GM12892 (cell line): ENCODE measurements at regions not wholly inside any gene's neighbourhood (a gene's known extent, or its start where the extent isn't known, plus 50 kb on each side); places are given as distances from the start of the nearest gene placed in this dataset.

Experiments used
- DNase-seq: peaks from one replicate; pipeline ENCODE4 v3.0.0; 2011; ENCODE audit not compliant: insufficient read length
- FAIRE-seq: peaks from 2 replicates; lab custom pipeline; 2011; peaks lifted over from hg19 to GRCh38; lab: Jason Lieb, UNC
- POLR2A ChIP-seq: IDR thresholded peaks from 2 replicates; pipeline ENCODE4 v1.6.1; 2011; ENCODE audit warnings: low read depth, low read length, control low read depth
- POLR2AphosphoS5 ChIP-seq: IDR thresholded peaks from 2 replicates; pipeline ENCODE4 v1.6.1; 2011; ENCODE audit warnings: low read depth, low read length, control low read depth
- TAF1 ChIP-seq: IDR thresholded peaks from 2 replicates; pipeline ENCODE4 v1.6.1; 2011; ENCODE audit warnings: low read depth, mild to moderate bottlenecking, control low read depth, low read length, borderline replicate concordance

DNA sequence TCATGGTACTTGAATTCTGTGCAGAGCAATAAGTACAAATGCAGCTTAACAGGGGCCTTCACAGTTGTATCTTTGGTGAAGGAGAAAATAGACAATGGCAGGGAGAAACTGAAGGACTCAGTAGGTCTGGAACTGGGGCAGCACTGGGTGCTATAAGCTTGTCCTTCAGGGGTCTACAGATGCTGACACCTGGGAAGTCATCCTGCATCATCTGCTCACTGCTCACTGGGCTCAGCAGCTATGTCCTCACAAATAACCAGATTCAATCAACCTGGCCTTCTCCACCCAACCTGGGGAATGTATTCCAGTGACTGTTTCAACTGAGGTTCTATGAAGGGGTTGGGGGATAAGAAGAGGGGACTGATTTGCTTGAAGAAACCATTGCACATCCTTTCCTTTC is 117.0 kb downstream of the ZNF280B start:
- no peak for TF ChIP-seq POLR2A
- no peak for TF ChIP-seq POLR2AphosphoS5
- no peak for TF ChIP-seq TAF1
- DNase-seq (no peak), FAIRE-seq (no peak)

DNA sequence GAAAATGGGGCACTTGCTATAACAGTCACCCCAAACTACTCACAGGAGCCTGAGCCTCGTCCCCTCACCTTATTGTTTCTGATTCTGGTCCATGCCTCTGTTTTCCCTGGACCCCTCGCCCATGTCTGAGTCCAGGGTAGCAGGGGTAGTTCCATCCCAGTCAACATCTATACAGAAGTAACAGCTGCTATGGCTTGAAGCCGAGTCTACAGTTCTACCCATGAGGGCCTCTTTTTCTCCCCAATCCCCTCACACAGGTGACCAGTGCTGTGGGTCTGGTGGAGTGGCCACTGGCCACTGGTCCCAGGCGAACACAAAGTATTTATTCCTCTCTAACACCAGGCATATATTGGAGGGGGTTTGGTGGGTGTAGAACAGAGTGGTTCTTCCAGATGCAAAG is 116.4 kb downstream of the ZNF280B start:
- TF ChIP-seq POLR2A: no peak
- TF ChIP-seq TAF1: no peak
- TF ChIP-seq POLR2AphosphoS5: no peak
- FAIRE-seq (no peak), DNase-seq (no peak)

DNA sequence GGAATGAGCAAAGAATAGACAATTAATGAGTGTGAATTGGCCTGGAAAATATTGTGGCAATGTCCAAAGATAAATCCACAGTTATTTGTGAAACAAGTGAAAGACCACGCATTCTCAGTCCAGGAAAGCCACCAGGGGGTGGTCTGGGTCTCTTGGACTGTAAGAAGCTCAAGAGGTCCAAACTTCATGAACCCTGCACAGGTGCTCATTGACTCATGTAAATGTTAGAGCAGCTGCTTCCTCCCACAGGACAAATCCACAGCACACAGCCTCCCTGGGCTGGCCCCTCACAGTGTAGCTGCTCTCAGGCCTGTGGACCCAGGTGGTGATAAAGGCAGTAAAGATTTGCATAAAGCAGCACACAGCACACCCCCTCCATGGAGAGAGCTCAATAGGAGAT is 114.0 kb downstream of the ZNF280B start:
- no peak for TF ChIP-seq POLR2AphosphoS5
- no peak for TF ChIP-seq TAF1
- no peak for TF ChIP-seq POLR2A
- FAIRE-seq: peak; percentile 87
- DNase-seq: no peak

DNA sequence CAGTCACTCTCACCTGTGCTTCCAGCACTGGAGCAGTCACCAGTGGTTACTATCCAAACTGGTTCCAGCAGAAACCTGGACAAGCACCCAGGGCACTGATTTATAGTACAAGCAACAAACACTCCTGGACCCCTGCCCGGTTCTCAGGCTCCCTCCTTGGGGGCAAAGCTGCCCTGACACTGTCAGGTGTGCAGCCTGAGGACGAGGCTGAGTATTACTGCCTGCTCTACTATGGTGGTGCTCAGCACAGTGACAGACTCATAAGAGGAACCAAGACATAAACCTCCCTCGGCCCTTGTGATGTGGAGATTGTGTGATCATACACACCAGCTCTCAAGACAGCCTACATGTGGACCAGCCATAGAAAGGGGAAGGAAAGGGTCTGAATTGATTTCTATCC is 113.3 kb downstream of the ZNF280B start:
- no peak for FAIRE-seq
- no peak for DNase-seq
- TF ChIP-seq POLR2A (no peak), POLR2AphosphoS5 (no peak), TAF1 (no peak)

DNA sequence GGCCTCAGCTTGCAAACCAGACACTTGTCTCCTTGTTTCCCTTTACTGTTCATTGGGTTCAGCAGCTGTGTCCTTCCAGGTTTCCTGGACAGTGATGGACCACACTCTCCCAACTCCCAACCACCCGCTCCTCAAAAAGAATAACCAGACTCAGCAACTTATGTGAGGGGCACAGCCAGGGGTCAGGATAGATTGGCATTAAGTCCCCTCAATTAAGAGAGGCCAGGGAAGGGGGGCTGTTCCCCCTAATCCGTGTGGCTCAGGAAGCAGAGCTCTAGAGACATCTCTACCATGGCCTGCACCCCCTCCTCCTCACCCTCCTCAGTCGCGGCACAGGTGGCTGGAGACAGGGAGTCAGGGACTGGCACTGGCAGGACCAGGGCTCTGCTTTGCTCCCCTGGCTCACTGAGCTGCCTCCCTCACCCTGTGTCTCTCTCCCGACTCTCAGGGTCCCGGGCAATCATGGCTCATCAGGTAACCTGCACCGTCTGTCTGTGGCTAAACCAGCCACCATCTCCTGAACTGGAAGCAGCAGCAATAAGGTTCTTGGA is 111.7 kb downstream of the ZNF280B start:
- DNase-seq (no peak), FAIRE-seq (no peak)
- TF ChIP-seq TAF1: no peak
- no peak for TF ChIP-seq POLR2AphosphoS5
- TF ChIP-seq POLR2A: no peak

DNA sequence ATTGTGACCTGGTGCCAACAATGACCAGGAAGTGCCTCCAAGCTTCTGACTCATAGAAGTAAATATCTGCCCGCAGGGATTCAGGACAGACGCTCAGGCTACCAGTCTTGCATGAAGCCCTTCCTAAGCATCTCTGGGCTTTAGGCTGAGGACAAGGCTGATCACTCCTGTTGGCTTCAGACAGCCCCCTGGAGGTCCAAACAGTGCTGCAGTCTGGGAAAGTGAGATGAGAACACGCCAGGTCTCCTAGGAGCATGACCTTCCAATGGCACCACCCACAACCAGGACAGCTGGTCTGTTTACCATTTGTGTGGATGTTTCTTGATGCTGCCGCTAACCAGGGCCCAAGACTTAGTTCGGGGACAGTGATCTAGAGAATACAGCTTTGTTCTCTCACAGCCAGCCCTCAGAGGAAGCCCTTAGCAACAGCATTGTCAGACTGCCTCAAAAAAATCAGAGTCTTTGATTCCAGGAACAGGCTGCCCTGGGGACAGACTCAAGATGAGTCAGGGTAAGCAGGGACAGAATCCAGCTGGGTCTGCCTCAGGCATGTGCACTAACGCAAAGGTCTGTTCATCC is 111.2 kb downstream of the ZNF280B start:
- DNase-seq: no peak
- TF ChIP-seq POLR2A: no peak
- no peak for TF ChIP-seq POLR2AphosphoS5
- no peak for TF ChIP-seq TAF1
- FAIRE-seq: no peak

DNA sequence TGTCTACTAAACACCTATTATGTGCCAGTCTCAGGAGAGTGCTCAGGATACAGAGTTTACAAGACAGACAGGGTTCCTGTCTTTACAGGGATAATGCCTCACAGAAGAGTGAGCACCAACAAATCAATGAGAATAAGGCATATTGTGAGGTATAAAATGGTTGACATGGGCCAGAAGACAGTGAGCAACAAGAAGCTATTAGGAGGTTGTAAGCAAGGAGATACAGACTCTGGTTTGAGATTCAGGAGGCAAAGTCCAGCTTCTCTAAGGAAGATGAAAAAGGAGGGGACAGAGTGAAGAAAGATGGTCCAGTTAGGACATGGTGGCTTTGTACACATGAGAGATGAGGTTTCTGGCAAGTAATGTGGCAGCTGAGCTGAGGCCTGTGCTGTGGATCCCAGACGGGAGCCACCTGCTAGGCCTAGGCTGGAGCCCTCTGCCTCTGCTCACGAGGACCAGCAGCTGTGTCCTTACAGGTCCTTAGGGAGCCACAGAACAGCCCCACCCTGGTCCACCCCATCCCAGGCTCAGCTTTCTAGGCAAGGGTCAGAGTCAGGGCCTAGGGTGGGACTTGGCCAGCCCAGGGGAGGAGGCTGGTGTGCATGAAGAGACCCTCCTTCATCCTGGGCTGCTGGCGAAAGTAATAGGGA is 110.5 kb downstream of the ZNF280B start:
- no peak for FAIRE-seq

DNA sequence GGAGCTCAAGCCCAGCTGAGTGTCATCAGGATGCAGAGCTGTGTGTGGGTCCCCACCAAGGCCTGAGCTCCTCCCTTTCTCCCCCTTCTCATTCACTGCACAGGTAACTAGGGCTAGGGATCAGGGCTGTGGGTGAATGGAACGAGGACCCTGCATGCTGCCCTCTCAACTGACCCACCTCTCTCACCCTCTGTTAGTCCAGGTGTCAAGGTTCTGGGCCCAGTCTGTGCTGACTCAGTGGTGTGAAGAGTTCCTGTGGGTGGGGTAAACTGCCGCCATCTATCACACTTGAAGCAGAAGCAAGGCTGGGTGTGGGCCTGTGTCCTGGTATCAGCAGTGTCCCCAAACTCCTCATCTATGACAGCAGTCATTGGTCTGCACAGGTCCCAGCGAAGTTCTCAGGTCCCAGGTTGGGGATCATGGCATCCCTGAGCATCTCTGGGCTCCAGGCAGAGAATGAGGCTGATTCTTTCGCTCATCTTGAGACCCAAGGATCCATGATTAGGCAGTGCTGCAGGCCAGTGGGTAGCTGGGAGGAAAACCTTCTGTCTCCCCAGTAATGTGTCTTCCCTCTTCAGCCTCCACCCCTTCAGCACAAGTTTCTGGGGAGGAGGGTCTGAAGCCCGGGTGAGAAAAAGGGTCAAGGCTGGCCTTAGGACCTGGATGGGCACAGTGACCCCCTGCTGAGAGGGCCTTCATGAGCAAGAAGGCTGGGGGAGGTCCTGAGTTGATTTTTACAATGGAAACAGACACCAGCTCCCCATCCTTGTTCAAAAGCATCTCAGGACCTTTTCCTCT is 109.8 kb downstream of the ZNF280B start:
- TF ChIP-seq POLR2A: no peak
- no peak for TF ChIP-seq TAF1
- no peak for TF ChIP-seq POLR2AphosphoS5
- FAIRE-seq: no peak
- DNase-seq: no peak

More for the DNA sequence above, 110.5 kb downstream of the ZNF280B start:
- no peak for TF ChIP-seq POLR2A
- no peak for TF ChIP-seq TAF1
- TF ChIP-seq POLR2AphosphoS5: no peak
- DNase-seq: no peak

DNA sequence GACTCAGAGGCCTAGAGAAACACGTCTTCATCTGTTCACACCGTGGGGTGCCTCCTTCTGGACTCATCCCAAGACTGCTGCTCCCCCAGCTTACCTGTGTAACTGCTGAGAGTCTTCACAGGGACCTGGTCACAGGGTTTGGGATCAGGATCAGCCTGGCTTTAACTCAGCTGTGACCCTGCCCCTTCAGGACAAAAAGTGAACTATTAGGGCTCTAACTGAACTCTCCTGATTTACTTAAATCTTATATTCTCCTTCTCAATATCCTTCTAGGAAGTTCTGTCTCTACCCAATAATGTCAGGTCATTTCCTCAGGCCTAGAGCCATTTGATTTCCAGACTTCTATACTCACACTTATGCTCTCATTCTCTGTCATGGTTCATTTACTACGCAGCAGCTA is 108.4 kb downstream of the ZNF280B start:
- FAIRE-seq (no peak), DNase-seq (no peak)
- no peak for TF ChIP-seq POLR2AphosphoS5
- no peak for TF ChIP-seq POLR2A
- TF ChIP-seq TAF1: no peak

DNA sequence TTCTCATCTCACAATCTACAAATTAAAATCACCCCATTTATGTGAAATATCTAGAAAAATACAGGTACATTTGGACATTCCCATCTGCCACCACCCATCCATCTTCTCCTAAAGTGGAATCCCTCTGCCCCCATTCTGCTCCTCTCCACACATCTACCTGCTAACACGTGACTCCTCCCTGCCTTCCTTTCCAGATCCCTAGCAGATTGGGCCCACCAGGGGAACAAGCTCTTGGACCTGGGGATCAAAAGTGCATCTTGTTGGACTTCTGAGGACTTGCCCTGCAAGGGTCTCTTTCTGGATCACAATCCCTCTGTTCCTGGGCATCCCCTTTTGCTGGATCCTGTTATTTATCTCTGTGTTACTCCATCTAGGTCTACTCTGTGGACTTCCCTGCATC is 107.6 kb downstream of the ZNF280B start:
- FAIRE-seq (no peak), DNase-seq (no peak)
- TF ChIP-seq TAF1 (no peak), POLR2AphosphoS5 (no peak), POLR2A (no peak)

DNA sequence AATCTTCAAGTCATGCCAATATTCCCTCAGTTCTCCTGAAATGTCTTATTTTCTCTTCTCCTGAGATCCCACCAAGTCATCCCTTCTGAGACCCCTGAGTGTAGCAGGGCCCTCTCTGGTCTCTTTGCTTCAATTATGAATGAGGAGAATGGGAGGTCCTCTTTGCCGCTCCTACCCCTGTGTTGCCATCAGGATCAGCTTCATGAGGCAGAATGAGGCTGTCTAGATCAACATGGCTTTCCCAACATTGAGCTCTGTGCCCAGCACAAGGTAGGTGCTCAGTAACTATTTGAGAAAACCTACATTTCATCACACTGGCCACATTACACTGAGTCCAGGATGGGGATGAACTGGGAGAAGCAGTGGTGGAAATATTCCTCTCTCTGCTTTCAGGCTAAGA is 107.2 kb downstream of the ZNF280B start:
- DNase-seq (no peak), FAIRE-seq (no peak)
- TF ChIP-seq POLR2AphosphoS5: no peak
- TF ChIP-seq TAF1: no peak
- TF ChIP-seq POLR2A: no peak
